HG02973 (cell line): ENCODE measurements at regions not wholly inside any gene's neighbourhood (a gene's known extent, or its start where the extent isn't known, plus 50 kb on each side); places are given as distances from the start of the nearest gene placed in this dataset.

Experiments
- ATAC-seq: cut with Tn5 transposase; IDR thresholded peaks from one replicate; pipeline ENCODE4 v1.9.1; 2021; ENCODE audit warnings: moderate library complexity; ENCODE audit not compliant: unreplicated experiment

DNA sequence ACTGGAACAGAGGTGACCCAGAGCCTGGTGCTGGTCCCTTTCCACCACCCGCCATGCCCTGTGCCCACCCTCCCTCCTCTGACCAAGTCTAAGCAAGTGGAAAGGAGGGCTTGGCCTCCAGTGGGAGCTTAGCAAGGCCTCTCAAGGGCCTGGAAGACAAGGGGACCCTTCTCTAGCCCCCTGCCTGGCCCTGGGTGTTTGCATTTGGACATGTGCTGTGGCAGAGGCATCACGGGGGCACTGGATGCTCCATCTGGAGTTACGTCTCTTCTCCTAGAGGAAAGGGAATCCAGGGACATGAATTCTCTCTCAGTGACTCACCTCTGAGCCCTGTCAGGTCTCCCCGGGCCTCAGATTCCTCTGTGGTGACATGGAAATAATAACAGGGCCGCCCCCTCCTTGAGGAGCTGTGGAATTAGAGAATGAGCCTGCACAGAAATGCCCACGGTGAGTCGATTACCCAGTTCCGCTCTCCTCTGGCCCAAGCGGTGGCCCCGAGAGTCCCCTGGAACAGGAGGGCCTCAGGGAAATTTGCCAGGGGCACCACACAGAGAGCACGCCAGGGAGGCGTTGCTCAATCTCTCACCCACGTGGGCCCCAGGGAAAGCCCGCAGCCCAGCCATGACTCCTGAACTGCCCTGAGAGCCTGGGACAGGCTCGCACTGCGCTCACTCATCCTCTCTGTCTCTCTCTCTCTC is 189.6 kb downstream of the BCOR start:
- ATAC-seq, result no peak

DNA sequence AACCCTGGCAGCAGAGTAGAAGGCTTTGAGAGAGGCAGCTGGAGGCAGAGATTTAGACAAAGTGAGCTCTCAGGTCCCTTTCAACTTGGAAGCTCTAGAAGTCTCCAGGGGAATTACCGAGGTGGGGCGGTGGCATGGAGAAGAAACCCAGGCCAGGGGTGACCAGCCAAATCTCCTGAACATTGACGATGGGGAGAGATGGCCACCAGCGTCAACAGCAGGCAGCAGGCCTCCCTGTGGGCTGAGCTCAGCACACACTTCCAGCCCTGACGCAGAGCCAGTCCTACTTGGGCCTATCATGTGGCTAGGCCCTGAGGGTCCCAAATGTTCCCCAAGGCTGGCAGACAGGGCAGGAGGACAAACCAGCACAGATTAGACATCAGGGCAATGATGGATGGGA is 187.8 kb downstream of the BCOR start:
- no peak for ATAC-seq

DNA sequence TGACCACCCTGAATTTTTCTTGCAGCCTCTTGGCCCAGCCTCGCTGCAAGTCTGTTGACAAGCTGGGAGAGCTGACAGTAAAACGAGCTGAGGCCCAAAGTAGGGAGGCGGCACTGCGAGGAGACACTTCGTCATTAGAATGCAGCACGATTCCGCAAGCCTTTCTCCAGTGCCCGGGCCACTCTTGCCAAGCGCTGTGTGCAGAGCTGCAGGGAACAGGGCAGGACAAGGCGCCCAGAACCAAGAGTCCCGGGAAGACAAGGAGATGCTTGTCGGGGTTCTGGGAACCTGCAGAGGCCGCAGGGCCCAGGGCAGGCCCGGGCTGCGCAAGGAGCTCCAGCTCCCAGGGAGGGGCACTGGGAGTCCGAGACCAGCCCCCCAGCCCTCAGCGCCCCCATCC is 187.1 kb downstream of the BCOR start:
- ATAC-seq, result no peak

GRCh38 chrX:39911278-39911897 is 186.4 kb downstream of the BCOR start:
- ATAC-seq, result no peak

GRCh38 chrX:39912126-39912525 is 185.6 kb downstream of the BCOR start:
- ATAC-seq, result no peak

- ATAC-seq, result no peak
These were observed 182.7 kb downstream of the BCOR start for GRCh38 chrX:39915081-39915480.

DNA sequence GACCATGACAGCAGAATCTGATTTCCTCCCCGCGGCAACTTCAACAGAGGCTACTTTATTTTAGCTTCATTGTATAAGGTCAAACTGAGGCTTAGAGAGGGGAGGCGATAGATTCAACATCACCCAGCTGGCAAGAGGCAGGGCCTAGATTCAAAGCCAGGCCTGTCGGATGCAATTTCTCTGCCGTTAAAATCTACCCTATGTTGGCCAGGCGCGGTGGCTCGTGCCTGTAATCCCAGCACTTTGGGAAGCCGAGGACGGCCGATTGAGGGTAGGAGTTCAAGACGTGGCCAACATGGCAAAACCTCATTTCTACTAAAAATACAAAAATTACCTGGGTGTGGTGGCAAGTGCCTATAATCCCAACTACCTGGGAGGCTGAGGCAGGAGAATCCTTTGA is 182.2 kb downstream of the BCOR start:
- ATAC-seq, result no peak

DNA sequence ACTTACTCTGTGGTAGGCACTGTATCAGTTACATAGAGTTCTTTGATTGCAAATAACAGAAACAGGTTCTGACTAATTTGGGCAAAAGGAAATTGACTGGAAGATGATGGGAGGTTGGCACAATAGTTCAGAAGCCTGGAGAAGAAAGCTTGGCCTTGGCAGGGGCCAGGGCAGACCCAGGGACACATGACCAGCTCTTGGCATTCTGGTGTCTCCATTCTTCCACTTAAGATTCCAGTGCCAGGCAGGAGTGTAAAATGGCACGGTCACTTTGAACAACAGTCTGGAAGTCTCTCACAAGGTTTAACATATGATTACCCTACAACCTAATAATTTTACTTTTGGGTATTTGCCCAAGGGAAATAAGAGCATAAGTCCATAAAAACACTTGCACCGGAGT is 175.9 kb downstream of the BCOR start:
- no peak for ATAC-seq

DNA sequence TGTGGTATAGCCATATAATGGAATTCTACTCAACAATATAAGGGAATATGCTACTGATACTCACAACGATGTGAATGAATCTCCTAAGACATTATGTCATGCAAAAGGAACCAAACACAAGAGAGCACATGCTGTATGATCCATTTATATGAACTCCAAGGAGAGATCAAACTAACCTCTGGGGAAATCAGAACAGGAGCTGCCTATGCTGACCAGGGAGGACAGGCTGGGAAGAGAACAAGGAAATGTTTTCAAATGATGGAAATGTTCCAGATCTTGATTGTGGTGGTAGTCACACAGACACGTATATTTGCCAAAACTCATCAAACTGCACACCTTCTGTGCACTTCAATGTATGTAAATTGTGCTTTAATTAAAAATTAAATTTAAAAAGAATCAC is 175.3 kb downstream of the BCOR start:
- ATAC-seq, result no peak

GRCh38 chrX:39922926-39923325 is 174.8 kb downstream of the BCOR start:
- no peak for ATAC-seq

- no peak for ATAC-seq
These were observed 170.4 kb downstream of the BCOR start for GRCh38 chrX:39927380-39927779.

DNA sequence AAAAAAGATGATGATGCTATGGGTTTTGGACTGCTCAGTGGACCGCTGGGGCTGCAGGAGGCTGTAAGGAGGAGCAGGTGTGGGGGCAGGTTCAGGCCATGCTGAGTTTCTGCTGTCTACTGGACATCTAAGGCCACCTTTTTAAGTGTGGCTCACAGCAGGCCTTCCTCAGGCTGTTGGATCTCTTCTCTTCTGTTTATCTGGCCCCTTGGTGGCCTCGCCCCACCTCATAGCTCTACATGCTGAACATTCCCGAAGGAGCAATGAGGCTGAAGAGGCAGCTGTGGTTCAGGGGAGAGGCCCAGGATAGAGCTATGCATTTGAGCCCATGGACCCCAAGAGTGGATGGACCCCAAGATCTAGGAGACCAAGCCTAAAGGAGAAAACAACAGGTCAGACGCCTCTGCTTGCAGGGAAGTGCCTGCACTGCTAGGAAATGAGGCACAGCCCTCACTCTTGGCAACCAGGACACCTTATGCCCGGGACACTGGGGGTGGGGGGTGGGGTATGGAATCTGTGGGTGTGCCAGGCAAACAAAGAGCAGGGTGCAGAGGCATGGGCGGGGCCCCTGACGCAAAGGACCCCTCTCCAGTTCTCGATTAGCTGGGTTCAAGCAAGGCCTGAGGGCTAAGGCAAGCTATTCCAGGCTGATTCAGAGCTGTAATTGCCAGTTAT is 168.9 kb downstream of the BCOR start:
- no peak for ATAC-seq

GRCh38 chrX:39929379-39930025 is 168.3 kb downstream of the BCOR start:
- ATAC-seq, result no peak

DNA sequence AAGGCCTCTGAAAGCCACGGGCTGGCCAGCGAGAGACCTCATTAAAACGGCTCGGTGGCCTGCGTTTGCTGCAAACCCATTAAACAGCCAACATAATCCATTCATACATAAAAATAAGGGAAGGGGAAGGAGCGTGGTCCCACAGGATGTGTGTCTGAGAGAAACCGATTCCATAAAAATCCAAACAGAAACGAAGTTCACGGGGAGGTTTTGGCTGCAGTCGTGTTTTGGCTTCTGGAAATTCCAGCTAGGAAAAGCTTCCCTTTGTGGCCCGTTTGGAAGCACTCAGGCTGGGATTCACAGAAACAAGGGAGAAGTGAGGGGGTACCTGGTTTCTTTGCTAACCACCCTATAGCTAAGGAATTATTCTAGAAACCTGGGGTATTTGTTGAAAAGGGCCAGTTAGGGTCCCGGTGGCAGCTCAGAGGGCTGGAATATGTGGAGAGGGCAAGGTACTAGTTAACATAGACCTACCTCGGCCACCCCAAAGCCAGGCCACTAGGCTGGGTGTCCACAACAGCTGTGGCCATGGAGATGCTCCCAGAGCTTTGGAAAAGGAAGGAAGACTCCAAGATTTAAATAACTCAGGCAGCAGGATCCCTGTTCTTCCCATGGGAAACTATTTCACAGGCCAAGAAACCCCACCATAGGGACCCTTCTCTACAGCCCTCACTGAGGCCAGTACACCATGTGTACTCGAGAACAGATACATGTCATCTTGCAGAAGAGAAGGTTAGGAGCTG is 166.8 kb downstream of the BCOR start:
- no peak for ATAC-seq

GRCh38 chrX:39931529-39932282 is 166.1 kb downstream of the BCOR start:
- no peak for ATAC-seq

- ATAC-seq, result no peak
These were observed 162.2 kb downstream of the BCOR start for GRCh38 chrX:39935411-39936064.

DNA sequence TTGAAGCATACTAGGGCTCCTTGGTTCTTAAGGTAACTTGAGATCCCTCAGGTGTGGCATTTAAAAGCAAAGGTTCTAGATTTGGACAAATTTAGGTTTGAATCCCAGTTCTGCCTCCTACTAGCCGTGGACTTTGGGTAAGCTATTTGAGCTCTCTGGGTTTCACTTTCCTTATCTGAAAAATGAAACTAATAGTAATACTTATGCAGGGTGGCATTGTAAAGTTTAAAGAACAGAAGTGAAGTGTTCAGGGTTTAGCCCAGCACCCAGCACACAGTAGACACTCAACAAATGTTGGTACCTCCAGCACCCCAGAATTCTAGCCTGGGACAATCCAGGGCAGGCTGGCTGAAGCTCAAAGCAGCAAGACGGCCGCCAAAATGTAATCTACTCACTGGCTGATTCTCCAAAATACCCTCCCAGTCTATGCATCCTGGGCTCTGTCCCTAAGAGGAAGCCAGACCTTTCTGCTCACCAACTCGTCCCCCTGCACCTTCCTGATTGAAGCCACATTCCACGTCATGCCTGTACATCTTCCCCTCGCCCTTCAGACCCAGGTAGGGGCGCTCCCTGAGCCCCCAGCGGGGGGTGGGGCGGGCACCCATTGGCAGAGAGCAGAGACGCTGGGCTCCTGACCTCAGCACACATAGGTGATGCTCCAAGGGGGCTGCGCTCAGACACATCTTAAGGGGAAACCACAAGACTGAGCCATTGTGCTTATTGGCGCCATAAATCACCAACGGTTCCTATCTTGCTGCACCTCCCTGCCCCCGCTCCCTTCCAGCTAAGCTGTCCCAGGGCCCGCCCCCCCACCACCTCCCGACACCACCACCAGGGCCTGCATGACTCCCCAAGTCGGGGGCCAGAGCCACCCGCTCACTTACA is 160.6 kb downstream of the BCOR start:
- ATAC-seq, result peak; percentile 78

- no peak for ATAC-seq
These were observed 159.3 kb downstream of the BCOR start for GRCh38 chrX:39938466-39938865.

DNA sequence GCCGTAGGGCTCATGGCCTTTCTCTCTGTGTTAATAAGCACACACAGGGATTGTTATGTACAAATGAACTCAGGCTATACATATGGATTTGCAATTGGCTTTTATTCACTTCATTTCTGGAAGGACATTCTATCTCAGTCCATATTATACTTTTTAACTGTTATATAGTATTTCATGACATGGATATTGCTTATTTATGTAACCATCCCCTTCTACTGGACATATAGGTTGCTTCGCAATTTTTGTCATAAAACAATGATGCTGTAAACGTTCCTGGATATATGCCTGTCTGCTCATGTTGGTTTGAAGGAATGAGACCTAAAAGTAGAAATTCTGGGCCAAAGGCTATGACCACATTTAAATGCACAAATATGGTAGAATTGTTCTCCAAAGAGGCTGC is 158.1 kb downstream of the BCOR start:
- no peak for ATAC-seq
